ACC112 (cell line): ENCODE measurements at regions not wholly inside any gene's neighbourhood (a gene's known extent, or its start where the extent isn't known, plus 50 kb on each side); places are given as distances from the start of the nearest gene placed in this dataset.
"Not testable (repeated sequence)": the region's sequence is repeated elsewhere in the genome, so short reads cannot be mapped to it uniquely, and the experiment has no call there.

ENCODE experiments used
- H2AFZ ChIP-seq: fragments of 200-600 bp; sonication (generic); one replicate; pipeline ENCODE4 v1.6.0; 2017; ENCODE audit warnings: antibody characterized with exemption, low read length; ENCODE audit not compliant: unreplicated experiment
- H3K27ac ChIP-seq: fragments of 200-600 bp; sonication (generic); 2 replicates; pipeline ENCODE4 v1.5.1; 2014; ENCODE audit warnings: low read depth, mild to moderate bottlenecking, antibody characterized with exemption, low read length, moderate library complexity
- H3K27me3 ChIP-seq: fragments of 200-600 bp; sonication (generic); 2 replicates; pipeline ENCODE4 v1.6.1; 2014; ENCODE audit warnings: mild to moderate bottlenecking, antibody characterized with exemption, low read length, moderate library complexity, mixed read lengths; ENCODE audit not compliant: insufficient read depth
- H3K36me3 ChIP-seq: fragments of 200-600 bp; sonication (generic); 2 replicates; pipeline ENCODE4 v1.6.1; 2016; ENCODE audit warnings: mild to moderate bottlenecking, antibody characterized with exemption, low read length, moderate library complexity, mixed read lengths; ENCODE audit not compliant: insufficient read depth
- H3K4me1 ChIP-seq: fragments of 200-600 bp; sonication (generic); one replicate; pipeline ENCODE4 v1.6.1; 2016; ENCODE audit warnings: low read length, mixed read lengths; ENCODE audit not compliant: insufficient read depth, unreplicated experiment, control insufficient read depth
- H3K4me3 ChIP-seq: fragments of 200-600 bp; sonication (generic); 2 replicates; pipeline ENCODE4 v1.5.1; 2014; ENCODE audit warnings: mild to moderate bottlenecking, low read depth, low read length
- H3K79me2 ChIP-seq: fragments of 200-600 bp; sonication (generic); one replicate; pipeline ENCODE4 v1.6.0; 2016; ENCODE audit warnings: low read length; ENCODE audit not compliant: control insufficient read depth, unreplicated experiment, insufficient read depth

DNA sequence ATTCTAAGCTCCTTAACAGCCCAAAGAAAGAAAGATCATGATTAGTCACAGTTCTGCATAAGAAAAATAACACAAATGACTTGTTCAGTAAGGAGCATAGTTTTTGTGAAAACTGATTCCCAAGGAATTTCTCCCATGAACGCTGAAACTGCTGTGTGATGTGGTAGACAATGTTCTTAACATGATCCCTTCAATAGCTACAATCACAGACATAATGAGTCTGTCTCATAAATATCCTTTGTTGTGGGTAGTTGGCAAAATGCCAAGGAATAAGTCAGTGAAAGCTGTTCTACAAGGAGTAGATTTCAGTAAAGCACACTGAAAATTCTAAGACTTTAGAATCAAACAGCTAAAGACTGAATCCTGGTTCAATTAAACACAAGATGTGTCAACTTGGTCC, 404.8 kb downstream of the HLX start:
- Histone ChIP-seq H3K36me3 (no peaks in the 10 kb centered on the region), H3K27ac (0 out of 2 replicates have a peak overlapping the region, but pooled peaks have one; percentile 6), H3K79me2 (no peaks in the 10 kb centered on the region), H3K4me3 (no peak overlapping the region), H2AFZ (no peak overlapping the region), H3K4me1 (peaks cover 5% of the 10 kb centered on the region), H3K27me3 (no peaks in the 10 kb centered on the region)

DNA sequence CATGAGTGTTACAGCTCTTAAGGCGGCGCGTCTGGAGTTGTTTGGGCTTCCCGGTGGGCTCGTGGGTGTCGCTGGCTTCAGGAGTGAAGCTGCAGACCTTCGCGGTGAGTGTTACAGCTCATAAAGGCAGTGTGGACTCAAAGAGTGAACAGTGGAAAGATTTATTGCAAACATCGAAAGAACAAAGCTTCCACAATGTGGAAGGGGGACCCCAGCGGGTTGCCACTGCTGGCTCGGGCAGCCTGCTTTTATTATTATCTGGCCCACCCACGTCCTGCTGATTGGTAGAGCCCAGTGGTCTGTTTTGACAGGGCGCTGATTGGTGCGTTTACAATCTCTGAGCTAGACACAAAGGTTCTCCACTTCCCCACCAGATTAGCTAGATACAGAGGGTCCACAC, 405.7 kb downstream of the HLX start:
- not testable (repeated sequence) for H3K4me1 ChIP-seq, H3K79me2 ChIP-seq, H3K4me3 ChIP-seq, H3K27me3 ChIP-seq, H3K36me3 ChIP-seq, H3K27ac ChIP-seq, H2AFZ ChIP-seq

DNA sequence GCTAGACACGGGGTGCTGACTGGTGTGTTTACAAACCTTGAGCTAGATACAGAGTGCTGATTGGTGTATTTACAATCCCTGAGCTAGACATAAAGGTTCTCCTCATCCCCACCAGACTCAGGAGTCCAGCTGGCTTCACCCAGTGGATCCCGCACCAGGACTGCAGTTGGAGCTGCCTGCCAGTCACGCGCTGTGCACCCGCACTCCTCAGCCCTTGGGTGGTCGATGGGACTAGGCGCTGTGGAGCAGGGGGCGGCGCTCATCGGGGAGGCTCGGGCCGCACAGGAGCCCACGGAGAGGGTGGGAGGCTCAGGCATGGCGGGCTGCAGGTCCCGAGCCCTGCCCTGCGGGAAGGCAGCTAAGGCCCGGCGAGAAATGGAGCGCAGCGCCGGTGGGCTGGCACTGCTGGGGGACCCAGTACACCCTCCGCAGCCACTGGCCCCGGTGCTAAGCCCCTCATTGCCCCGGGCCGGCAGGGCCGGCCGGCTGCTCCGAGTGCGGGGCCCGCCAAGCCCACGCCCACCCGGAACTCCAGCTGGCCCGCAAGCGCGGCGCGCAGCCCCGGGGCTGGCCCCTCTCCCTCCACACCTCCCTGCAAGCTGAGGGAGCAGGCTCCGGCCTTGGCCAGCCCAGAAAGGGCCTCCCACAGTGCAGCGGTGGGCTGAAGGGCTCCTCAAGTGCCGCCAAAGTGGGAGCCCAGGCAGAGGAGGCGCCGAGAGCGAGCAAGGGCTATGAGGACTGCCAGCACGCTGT, 406.4 kb downstream of the HLX start:
- not testable (repeated sequence) for H3K4me3 ChIP-seq, H3K79me2 ChIP-seq

DNA sequence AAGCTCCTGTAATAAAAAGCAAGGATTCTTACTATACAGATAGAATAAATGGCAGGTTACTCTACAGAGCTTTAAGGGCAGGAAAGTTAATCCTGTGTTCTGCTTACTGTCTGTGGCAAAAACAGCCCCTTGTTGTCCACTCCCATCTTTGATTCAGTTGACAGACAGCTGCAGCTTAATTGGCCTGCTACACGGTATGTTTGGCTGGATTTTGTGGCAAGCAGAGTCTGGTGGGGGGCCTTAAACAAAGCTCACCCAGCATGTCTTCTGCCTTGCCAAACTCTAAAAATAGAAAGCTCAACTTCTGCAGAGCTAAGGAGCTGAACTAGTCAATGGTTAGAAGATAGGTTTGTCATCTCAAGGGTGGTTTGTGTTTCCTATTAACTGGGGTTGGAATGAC, 407.2 kb downstream of the HLX start:
- H3K36me3 ChIP-seq: no peaks in the 10 kb centered on the region
- no peak overlapping the region for H3K4me3 ChIP-seq
- H3K79me2 ChIP-seq: no peaks in the 10 kb centered on the region
- no peaks in the 10 kb centered on the region for H3K27me3 ChIP-seq
- peaks cover 5% of the 10 kb centered on the region for H3K4me1 ChIP-seq
- no peak overlapping the region for H2AFZ ChIP-seq
- H3K27ac ChIP-seq: no peak overlapping the region

More for the DNA sequence above, 406.4 kb downstream of the HLX start:
- H3K27me3 ChIP-seq, H2AFZ ChIP-seq, H3K4me1 ChIP-seq, H3K27ac ChIP-seq, H3K36me3 ChIP-seq: not testable (repeated sequence)

DNA sequence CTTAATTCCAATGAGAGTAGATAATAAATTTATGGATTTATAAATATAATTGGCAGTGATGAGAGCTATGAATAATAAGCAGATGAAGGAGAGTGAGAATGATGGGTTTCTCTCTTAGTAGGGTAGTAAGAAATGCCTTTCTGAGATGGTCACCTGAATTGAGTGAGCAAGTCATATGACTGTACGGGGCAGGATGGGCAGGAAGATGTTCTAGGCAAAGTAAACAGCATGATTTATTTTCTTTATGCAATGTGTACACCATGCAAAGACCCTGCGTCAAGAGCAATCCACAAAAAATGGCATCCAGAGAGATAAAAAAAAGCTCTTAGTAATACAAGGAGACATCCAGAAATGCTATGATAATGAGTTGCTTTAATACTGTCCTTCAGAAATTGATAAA, 409.9 kb downstream of the HLX start:
- Histone ChIP-seq H3K4me3 (no peak overlapping the region), H3K27me3 (no peaks in the 10 kb centered on the region), H3K79me2 (no peaks in the 10 kb centered on the region), H2AFZ (no peak overlapping the region), H3K4me1 (no peaks in the 10 kb centered on the region), H3K27ac (no peak overlapping the region), H3K36me3 (no peaks in the 10 kb centered on the region)

DNA sequence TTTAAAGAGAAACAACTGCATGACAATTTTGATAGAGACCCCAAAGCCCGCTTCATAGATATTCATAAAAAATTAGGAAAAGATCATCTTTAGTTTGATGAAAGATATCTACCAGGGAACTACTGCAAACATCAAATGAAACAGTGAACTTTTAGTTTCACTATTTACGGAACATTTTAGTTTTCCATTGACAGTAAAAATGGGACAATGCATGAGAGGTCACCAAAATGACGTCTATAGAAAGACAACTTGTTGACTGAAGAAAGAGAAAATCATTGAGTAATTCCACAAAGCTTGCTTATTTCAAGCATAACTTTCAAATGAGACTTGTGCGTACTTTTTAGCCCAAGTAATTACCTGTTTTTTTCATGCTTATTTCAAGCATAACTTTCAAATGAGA, 411.4 kb downstream of the HLX start:
- no peak overlapping the region for H3K27ac ChIP-seq
- no peaks in the 10 kb centered on the region for H3K36me3 ChIP-seq
- no peaks in the 10 kb centered on the region for H3K79me2 ChIP-seq
- H3K4me3 ChIP-seq: no peak overlapping the region
- no peaks in the 10 kb centered on the region for H3K4me1 ChIP-seq
- H2AFZ ChIP-seq: no peak overlapping the region
- H3K27me3 ChIP-seq: no peaks in the 10 kb centered on the region

DNA sequence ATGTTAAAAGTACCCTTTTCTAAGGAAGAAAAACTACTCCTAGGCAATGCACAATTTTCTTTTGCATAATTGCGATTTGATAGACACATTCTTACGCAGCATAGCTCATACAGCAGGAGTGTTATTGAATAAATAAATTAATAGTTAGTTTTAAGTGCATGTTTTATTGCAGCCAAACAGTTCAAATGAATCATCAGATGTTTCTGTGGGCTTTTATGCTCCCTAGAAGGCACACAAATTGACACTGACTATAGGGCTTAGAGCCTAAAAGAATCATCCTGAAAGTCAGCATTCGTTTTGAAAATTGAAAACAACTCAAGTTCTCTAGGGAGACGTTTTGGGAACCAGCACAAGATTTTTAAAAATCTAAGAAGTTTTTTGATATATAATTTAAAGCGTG, 411.9 kb downstream of the HLX start:
- Histone ChIP-seq H3K27me3 (no peaks in the 10 kb centered on the region), H3K4me3 (no peak overlapping the region), H3K27ac (no peak overlapping the region), H2AFZ (no peak overlapping the region), H3K36me3 (no peaks in the 10 kb centered on the region), H3K4me1 (no peaks in the 10 kb centered on the region), H3K79me2 (no peaks in the 10 kb centered on the region)

DNA sequence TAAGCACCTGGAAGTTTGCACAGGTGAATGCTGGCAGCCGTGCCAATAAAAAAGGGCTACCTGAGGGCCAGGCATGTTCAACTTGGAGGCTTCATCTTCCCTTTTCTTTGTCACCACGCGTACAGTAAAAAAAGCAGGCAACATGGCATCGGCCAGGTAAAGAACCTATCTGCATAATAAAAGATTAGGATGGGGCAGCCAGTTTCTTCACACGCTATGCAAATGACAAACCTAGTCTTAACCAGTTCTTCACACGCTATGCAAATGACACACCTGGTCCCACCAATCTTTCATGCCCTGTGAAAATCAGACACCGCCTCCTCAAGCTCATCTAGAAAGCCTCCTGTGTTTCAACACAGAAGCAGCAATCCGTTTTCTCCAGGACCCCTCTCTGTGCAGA, 413.4 kb downstream of the HLX start:
- no peaks in the 10 kb centered on the region for H3K79me2 ChIP-seq
- no peaks in the 10 kb centered on the region for H3K27me3 ChIP-seq
- no peak overlapping the region for H3K4me3 ChIP-seq
- no peaks in the 10 kb centered on the region for H3K36me3 ChIP-seq
- H2AFZ ChIP-seq: no peak overlapping the region
- H3K27ac ChIP-seq: no peak overlapping the region
- H3K4me1 ChIP-seq: no peaks in the 10 kb centered on the region

DNA sequence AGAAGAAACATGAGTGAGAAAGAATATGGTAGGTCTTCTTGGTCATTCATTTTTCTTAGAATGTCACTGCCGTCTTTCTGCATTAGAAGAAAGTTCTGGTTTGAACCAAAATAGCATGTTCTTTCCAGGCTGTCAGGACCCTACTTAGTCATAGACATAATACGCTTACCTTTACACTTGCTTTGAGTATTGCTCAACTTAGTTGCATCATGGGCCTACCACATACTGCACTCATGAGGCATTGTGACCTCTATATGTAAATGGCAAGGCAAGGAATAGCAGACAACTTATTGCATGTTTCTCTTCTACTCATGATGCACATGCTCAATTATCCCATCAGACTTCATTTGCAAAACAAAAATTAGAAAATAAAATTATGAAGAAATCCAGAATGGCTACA, 415.0 kb downstream of the HLX start:
- no peak overlapping the region for H3K4me3 ChIP-seq
- no peak overlapping the region for H3K27ac ChIP-seq
- H3K79me2 ChIP-seq: no peaks in the 10 kb centered on the region
- H3K4me1 ChIP-seq: no peaks in the 10 kb centered on the region
- H2AFZ ChIP-seq: no peak overlapping the region
- no peaks in the 10 kb centered on the region for H3K27me3 ChIP-seq
- H3K36me3 ChIP-seq: no peaks in the 10 kb centered on the region

DNA sequence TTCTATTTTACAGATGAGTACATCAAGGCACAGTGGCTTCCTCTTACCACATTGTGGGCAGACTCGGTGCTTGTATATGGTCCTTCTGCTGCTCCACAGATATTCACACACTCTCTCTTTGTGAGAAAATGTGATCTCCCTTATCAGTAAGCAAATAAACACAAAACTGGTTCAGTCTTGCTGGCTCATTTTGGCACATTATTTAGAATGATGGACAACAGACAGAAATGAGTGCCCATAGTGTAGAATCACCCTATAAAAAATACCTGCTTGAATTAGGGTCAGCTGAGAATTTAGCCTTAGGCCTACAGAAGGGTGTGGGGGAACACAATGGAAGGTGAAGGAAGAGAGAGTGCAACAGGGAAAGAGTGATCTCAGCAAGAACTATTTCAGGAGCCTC, 423.1 kb downstream of the HLX start:
- H3K4me3 ChIP-seq: no peak overlapping the region
- H3K4me1 ChIP-seq: no peaks in the 10 kb centered on the region
- no peak overlapping the region for H3K27ac ChIP-seq
- no peaks in the 10 kb centered on the region for H3K79me2 ChIP-seq
- H2AFZ ChIP-seq: no peak overlapping the region
- no peaks in the 10 kb centered on the region for H3K36me3 ChIP-seq
- no peaks in the 10 kb centered on the region for H3K27me3 ChIP-seq

DNA sequence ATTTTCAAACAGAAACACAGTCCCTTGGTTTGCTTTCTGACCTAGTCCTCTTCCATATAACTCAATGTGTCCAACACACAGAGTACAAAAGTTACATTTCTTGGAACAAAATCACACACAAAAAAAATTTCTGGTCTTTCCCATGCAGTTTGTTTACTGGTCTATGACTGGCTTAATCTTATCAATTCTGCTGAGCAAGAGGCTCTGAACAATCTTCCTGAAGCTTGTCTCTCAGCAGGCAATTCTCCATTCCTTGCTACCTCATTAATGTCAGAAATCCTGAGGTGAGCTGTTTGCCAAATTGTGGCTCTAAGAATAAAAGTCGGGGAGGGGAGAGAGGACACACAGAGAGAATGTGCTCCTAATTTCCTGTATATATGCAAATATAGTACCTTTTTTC, 423.6 kb downstream of the HLX start:
- Histone ChIP-seq H3K4me3 (no peak overlapping the region), H2AFZ (no peak overlapping the region), H3K4me1 (no peaks in the 10 kb centered on the region), H3K27me3 (no peaks in the 10 kb centered on the region), H3K27ac (no peak overlapping the region), H3K36me3 (no peaks in the 10 kb centered on the region), H3K79me2 (no peaks in the 10 kb centered on the region)
